ENCODE measurements at regions not wholly inside any gene's neighbourhood (a gene's known extent, or its start where the extent isn't known, plus 50 kb on each side); places are given as distances from the start of the nearest gene placed in this dataset.

GRCh38 chrX:8305350-8305749 is 134.3 kb upstream of the VCX2 start (continued):
- TF ChIP-seq CHD7 (IDR thresholded peaks at IDR 0.05; ENCODE audit: insufficient replicate concordance, low read length) = no peak
